ENCODE measurements at regions not wholly inside any gene's neighbourhood (a gene's known extent, or its start where the extent isn't known, plus 50 kb on each side); places are given as distances from the start of the nearest gene placed in this dataset.

- DNase-seq = no peak
These were observed 218.5 kb upstream of the KLF6 start for GRCh38 chr10:4003348-4003973.

- DNase-seq = no peak
These were observed 216.8 kb upstream of the KLF6 start for GRCh38 chr10:4001811-4002210.

- DNase-seq = no peak
These were observed 214.6 kb upstream of the KLF6 start for GRCh38 chr10:3999642-4000041.

DNA sequence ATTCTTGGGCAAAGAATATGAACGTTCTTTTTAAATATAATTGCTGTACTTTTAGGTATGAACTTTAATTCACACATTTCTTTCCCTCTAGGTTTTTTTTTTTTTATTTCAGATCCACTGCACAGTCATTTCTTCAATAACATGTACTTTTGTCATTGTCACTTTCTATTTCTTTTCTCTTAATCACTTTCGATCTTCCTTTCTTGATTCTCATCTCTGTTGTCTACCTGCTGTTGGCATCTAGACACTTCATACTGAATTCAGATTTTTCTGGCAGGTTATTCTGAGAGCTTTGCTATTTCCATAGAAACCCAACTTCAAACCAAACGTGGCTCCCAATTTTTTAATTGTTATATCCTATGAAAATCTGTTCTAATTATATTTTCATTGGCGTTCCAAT, 211.7 kb upstream of the KLF6 start:
- no peak for DNase-seq

- no peak for DNase-seq
These were observed 210.5 kb upstream of the KLF6 start for GRCh38 chr10:3995302-3996210.

- no peak for DNase-seq
These were observed 207.6 kb upstream of the KLF6 start for GRCh38 chr10:3992382-3993178.

DNA sequence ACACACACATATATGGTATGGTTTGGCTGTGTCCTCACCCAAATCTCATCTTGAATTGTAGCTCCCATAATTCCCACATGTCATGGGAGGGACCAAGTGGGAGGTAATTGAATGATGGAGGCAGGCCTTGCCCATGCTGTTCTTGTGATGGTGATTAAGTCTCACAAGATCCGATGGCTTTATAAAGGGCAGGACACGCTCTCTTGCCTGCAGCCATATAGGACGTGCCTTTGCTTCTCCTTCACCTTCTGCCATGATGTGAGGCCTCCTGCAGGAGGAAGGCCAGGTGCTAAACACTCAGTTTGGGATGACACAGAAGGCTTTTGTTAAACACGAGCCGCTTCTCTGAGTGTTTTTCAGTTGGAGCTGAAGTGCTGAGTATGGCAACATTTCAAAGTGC, 205.3 kb upstream of the KLF6 start:
- DNase-seq = no peak

DNA sequence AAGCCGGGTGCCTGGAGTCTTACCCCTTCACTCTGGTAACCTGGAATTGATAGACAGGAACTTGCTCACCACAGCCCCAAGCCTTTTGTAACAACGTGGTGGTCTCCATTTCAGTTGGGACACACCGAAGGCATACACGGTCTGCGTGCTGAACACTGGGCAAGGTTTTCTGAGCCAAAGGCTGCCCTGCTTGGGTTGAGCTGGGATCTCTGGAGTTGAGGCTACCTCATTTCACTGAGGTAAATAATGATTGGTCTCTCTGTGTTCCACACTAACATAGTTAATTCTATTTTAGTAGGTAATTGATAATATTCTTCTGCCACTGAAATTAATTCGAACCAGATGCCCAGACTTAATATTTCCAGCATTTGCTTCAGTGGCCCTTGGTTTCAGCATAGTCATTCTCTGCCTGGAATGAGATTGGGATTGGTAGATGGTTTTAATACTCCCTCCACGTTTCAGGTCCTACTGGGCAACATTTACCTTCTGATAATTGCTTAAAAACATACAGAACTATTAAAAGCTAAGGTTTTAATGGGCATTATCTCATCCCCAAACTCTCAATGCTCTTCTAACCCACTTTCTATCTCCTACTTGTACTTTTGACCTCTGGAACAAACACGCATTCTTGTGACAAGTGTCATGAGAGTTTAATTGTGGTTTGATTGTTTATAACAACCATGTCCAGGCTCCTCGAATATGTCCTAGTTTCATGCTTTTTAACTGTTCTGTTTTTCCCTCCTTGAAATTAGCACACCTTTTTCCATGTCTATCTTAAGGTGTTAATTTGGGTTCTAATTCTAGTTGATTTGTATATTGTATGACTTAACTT, 202.3 kb upstream of the KLF6 start:
- no peak for DNase-seq

DNA sequence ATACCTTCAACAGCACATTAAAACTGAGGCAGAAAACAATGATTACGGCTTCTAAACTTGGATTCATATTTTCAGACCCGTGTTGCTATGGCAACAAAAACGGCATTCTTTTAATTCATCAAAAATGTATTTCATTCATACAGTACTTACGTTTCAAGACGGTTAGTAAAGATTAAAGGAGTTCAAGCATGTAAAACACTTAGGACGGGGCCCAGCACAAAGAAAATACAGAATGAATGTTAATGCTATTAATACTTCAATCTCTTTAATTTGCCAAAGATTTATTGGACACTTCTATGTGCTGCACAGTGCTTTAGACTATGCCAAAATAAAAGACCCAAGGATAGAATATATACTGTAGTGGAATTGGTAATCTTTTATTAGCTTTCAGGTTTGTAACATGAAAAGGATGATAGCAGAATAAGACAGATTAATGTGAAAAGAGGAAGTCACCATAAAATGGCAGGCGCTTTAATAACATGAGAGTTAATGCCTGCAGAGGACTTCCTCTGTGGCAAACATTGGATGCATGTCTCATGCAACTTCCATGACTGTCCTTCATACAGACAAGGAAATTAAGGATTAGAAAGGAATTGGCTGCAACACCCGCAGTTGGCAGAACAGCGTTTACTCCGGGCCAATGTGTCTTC, 201.6 kb upstream of the KLF6 start:
- DNase-seq = no peak

- DNase-seq = no peak
These were observed 197.9 kb upstream of the KLF6 start for GRCh38 chr10:3982746-3983442.

DNA sequence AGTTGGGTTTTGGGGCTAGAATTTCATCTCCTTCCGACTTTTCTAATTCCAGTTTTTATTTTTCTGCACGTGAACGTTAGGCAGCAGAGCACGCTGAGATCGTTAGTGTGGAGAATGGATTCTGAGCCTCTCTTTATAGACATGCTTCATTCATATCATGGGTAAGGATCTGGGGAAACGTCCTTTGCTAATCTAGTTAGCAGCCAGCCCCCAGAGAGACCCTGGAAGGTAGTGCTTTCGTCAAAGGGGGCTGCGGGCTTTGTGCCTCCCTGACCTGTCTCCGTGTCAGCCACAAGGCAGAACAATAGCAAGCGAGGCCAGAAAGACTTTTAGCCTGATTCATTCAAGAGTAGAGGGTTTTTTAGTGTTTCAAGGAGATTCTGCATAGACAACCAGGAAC, 196.3 kb upstream of the KLF6 start:
- DNase-seq = no peak

GRCh38 chr10:3980660-3981059, 195.7 kb upstream of the KLF6 start:
- DNase-seq = no peak

DNA sequence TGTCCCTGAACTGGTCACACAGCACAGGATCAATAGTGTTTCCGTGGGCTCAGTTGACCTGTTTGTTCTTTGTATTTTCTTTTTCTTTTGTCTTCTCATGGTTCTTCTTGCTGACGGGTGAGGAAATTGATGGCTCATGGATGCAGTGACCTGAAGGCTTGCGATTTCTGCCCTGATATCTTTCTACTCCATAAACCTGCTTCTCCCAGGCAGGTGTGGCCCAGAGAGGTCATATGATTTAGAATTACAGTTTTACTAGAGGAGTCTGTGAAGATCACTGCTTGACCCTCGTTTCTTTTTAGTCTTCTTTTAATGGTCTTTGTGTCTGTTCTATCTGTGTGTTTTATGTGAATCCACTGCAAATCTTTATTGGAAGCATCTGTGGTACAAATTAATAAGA, 195.1 kb upstream of the KLF6 start:
- DNase-seq = no peak

DNA sequence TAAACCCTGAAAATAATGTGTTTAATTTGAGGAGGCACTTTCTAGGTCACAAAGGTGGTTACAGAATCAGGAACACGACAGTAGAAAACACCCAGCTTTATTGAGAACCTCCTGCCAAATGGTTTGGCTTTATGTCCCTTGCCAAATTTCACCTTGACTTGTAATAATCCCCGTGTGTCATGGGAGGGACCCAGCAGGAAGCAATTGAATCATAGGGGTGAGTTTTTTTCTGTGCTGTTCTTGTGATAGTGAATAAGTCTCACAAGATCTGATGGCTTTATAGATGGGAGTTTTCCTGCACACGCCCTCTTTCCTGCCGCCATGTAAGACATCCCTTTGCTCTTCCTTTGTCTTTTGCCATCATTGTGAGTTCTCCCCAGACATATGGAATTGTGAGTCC, 193.8 kb upstream of the KLF6 start:
- DNase-seq = no peak

DNA sequence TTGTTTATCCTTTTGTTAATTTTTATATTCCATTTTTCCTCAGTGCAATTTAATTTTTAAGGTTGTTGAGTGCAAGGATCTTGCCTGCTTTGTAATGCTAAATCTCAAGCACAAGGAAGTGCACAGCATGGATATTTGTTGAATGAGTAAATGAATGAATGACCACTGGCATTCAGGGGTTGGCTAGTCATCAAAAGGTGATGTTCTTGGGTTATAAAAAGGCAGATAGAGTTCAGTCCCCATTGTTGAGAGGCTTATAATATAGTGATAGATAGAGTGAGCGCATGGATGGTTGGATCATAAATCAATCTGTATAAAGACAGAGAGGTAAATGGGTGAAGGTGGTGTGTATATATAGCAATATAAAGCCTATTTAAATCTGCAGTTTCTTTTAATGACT, 193.2 kb upstream of the KLF6 start:
- no peak for DNase-seq

DNA sequence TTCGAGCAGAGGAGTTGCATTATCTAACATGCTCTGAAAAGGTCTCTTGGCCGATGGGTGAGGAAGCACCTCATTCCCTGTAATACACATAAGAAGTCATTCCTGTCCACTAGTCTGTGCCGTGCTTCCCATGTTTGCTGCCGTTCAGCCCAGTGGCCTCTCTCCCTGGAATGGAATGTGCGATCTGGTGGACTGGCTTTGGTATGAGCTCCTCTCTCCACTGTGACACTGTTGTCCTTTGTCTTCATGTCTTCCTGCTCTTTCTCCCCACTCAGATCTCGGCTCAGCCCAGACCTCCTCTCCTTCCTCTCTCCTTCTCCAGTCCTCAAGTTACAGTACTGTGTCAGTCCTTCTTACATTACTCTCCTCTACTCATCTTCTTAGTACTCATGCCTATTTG, 192.8 kb upstream of the KLF6 start:
- DNase-seq = no peak

- no peak for DNase-seq
These were observed 191.7 kb upstream of the KLF6 start for GRCh38 chr10:3976718-3977117.

GRCh38 chr10:3976171-3976570, 191.2 kb upstream of the KLF6 start:
- DNase-seq = no peak

- no peak for DNase-seq
These were observed 190.0 kb upstream of the KLF6 start for GRCh38 chr10:3975016-3975415.

- DNase-seq = no peak
These were observed 187.7 kb upstream of the KLF6 start for GRCh38 chr10:3972460-3973301.

DNA sequence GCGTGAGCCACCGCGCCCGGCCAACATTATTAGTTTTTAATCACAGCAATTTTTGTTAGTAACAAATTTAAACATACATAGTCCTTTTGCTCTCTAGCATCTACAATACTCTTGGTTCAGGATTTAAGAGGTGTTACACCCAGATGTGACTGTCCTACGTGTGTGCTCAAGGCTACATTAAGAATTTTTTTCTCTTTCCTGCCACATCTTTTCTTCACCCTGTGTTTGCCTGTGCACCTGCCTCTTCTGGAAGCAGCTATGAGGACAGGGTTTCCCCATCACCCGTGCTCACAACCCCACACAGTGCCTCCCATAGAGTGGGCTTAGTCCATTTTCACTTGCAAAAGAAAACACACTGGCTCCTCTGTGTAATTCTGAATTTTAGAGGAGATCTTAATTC, 186.7 kb upstream of the KLF6 start:
- no peak for DNase-seq

Measured in cerebellar nuclear complex (tissue), 1 donor.